ENCODE measurements at regions not wholly inside any gene's neighbourhood (a gene's known extent, or its start where the extent isn't known, plus 50 kb on each side); places are given as distances from the start of the nearest gene placed in this dataset.

GRCh38 chr3:137061186-137061585 is 103.4 kb downstream of the IL20RB start:
- intact Hi-C loops (cut with DNase I) = no loop called here
- DNase-seq (ENCODE audit: low spot score) = no peak

GRCh38 chr3:137062250-137062649 is 104.5 kb downstream of the IL20RB start:
- intact Hi-C loops (cut with DNase I) = no loop called here
- no peak for DNase-seq (ENCODE audit: low spot score)

- no peak for DNase-seq (ENCODE audit: low spot score)
- intact Hi-C loops (cut with DNase I) = no loop called here
Observed at GRCh38 chr3:137065381-137065780, 107.6 kb downstream of the IL20RB start.

GRCh38 chr3:137066092-137066491 is 108.3 kb downstream of the IL20RB start:
- no peak for DNase-seq (ENCODE audit: low spot score)
- intact Hi-C loops (cut with DNase I) = no loop called here

GRCh38 chr3:137071104-137071503 is 113.3 kb downstream of the IL20RB start:
- no peak for DNase-seq (ENCODE audit: low spot score)
- intact Hi-C loops (cut with DNase I) = no loop called here

- intact Hi-C loops (cut with DNase I) = no loop called here
- no peak for DNase-seq (ENCODE audit: low spot score)
Observed at GRCh38 chr3:137075020-137075419, 117.2 kb downstream of the IL20RB start.

- DNase-seq (ENCODE audit: low spot score) = no peak
- intact Hi-C loops (cut with DNase I) = no loop called here
Observed at GRCh38 chr3:137078040-137078439, 120.3 kb downstream of the IL20RB start.

GRCh38 chr3:137079571-137079970 is 121.8 kb downstream of the IL20RB start:
- DNase-seq (ENCODE audit: low spot score) = no peak
- intact Hi-C loops (cut with DNase I) = no loop called here

- intact Hi-C loops (cut with DNase I) = no loop called here
- DNase-seq (ENCODE audit: low spot score) = no peak
Observed at GRCh38 chr3:137081711-137082110, 123.9 kb downstream of the IL20RB start.

GRCh38 chr3:137082763-137083162 is 125.0 kb downstream of the IL20RB start:
- DNase-seq (ENCODE audit: low spot score) = no peak
- intact Hi-C loops (cut with DNase I) = no loop called here

GRCh38 chr3:137083332-137083731 is 125.5 kb downstream of the IL20RB start:
- intact Hi-C loops (cut with DNase I) = no loop called here
- no peak for DNase-seq (ENCODE audit: low spot score)

GRCh38 chr3:137084586-137084985 is 126.8 kb downstream of the IL20RB start:
- DNase-seq (ENCODE audit: low spot score) = no peak
- intact Hi-C loops (cut with DNase I) = no loop called here

GRCh38 chr3:137097386-137097785 is 139.6 kb downstream of the IL20RB start:
- no peak for DNase-seq (ENCODE audit: low spot score)
- intact Hi-C loops (cut with DNase I) = no loop called here

- no peak for DNase-seq (ENCODE audit: low spot score)
- intact Hi-C loops (cut with DNase I) = no loop called here
Observed at GRCh38 chr3:137097852-137098251, 140.1 kb downstream of the IL20RB start.

- intact Hi-C loops (cut with DNase I) = loop anchor here (10.0 kb wide), 3 partner anchors 595 to 1015 kb away; partner anchors contain the start of gene DZIP1L
- DNase-seq (ENCODE audit: low spot score) = no peak
Observed at GRCh38 chr3:137099364-137100219, 141.8 kb downstream of the IL20RB start.

- intact Hi-C loops (cut with DNase I) = loop anchor here (10.0 kb wide), 3 partner anchors 594 to 1014 kb away; partner anchors contain the start of gene DZIP1L
- no peak for DNase-seq (ENCODE audit: low spot score)
Observed at GRCh38 chr3:137100326-137100725, 142.5 kb downstream of the IL20RB start.

- intact Hi-C loops (cut with DNase I) = loop anchor here (10.0 kb wide), 3 partner anchors 591 to 1011 kb away; partner anchors contain the start of gene DZIP1L
- no peak for DNase-seq (ENCODE audit: low spot score)
Observed at GRCh38 chr3:137103739-137104138, 146.0 kb downstream of the IL20RB start.

- no peak for DNase-seq (ENCODE audit: low spot score)
- intact Hi-C loops (cut with DNase I) = loop anchor here (5.0 to 10.0 kb wide), 4 partner anchors 589 to 1009 kb away; partner anchors contain the start of gene DZIP1L
Observed at GRCh38 chr3:137105277-137105977, 147.6 kb downstream of the IL20RB start.

- intact Hi-C loops (cut with DNase I) = loop anchor here (5.0 to 10.0 kb wide), 4 partner anchors 588 to 1008 kb away; partner anchors contain the start of gene DZIP1L
Observed at GRCh38 chr3:137106612-137107240, 148.9 kb downstream of the IL20RB start.

More at GRCh38 chr3:137106612-137107240, 148.9 kb downstream of the IL20RB start:
- DNase-seq (ENCODE audit: low spot score) = no peak
